Endothelial cell of umbilical vein (primary cell): ENCODE measurements at regions not wholly inside any gene's neighbourhood (a gene's known extent, or its start where the extent isn't known, plus 50 kb on each side); places are given as distances from the start of the nearest gene placed in this dataset.

Experiments
- BruUV-seq: library from RNA; stranded (reverse); fragments of 400-500 nt; replicated peaks from 2 replicates; lab custom pipeline; 2021; lab: Mats Ljungman, UMichigan
- CTCF ChIA-PET: fragments of 300-600, 350-600 bp; sonication (Branson Sonifier 250); formaldehyde crosslinking; loops from one replicate; lab custom pipeline; 2021; ENCODE audit warnings: antibody characterized with exemption, inconsistent platforms; lab: Charles Lee
- POLR2A ChIA-PET: fragments of 300-600, 350-600 bp; sonication (Branson Sonifier 250); formaldehyde crosslinking; loops from one replicate; lab custom pipeline; 2021; ENCODE audit warnings: antibody characterized with exemption, inconsistent platforms; lab: Charles Lee
- DNase-seq: peaks from one replicate; pipeline ENCODE4 v3.0.0-alpha.2; 2011; ENCODE audit warnings: low read depth, low spot score
- FAIRE-seq: peaks from 2 replicates; lab custom pipeline; 2011; peaks lifted over from hg19 to GRCh38; lab: Jason Lieb, UNC
- H2AFZ ChIP-seq: 2 replicates; pipeline ENCODE4 v1.6.0; 2012; ENCODE audit warnings: low read depth, low read length, control low read depth, inconsistent platforms
- H3K27ac ChIP-seq: 2 replicates; pipeline ENCODE4 v1.5.1; 2011; ENCODE audit warnings: low read depth, mild to moderate bottlenecking, control low read depth, low read length, moderate library complexity; ENCODE audit not compliant: insufficient read depth
- H3K27me3 ChIP-seq, 2 experiments: 2 replicates each; pipeline versions ENCODE4 v1.6.0 to v1.6.1; 2011; ENCODE audit warnings: low read length in 2 of 2, mixed read lengths in 1 of 2; ENCODE audit not compliant: control insufficient read depth in 2 of 2, insufficient read depth in 2 of 2
- H3K36me3 ChIP-seq, 2 experiments: 2 replicates in 1 of 2; 3 replicates in 1 of 2; pipeline ENCODE4 v1.5.1; 2011; ENCODE audit warnings: low read length in 2 of 2, mild to moderate bottlenecking in 1 of 2, moderate library complexity in 1 of 2; ENCODE audit not compliant: control insufficient read depth in 2 of 2, insufficient read depth in 2 of 2; ENCODE audit errors: extremely low read depth in 1 of 2
- H3K4me1 ChIP-seq: 3 replicates; pipeline ENCODE4 v1.5.1; 2011; ENCODE audit warnings: mild to moderate bottlenecking, low read length; ENCODE audit not compliant: control insufficient read depth, insufficient read depth; ENCODE audit errors: extremely low read depth
- H3K4me2 ChIP-seq: 2 replicates; pipeline ENCODE4 v1.6.1; 2011; ENCODE audit warnings: low read length, control low read depth, mixed read lengths; ENCODE audit not compliant: insufficient read depth
- H3K4me3 ChIP-seq, 3 experiments: fragments of 200-600 bp in 1 of 3; sonication (generic), shearing (Covaris generic) in 1 of 3; replicated peaks in 1 of 3; 2 replicates each; pipeline ENCODE4 v1.5.1; 2011 to 2016; ENCODE audit warnings: control low read depth in 3 of 3, low read length in 3 of 3, mild to moderate bottlenecking in 2 of 3, inconsistent platforms in 1 of 3, low read depth in 1 of 3, moderate library complexity in 1 of 3; ENCODE audit not compliant: insufficient read depth in 1 of 3
- H3K79me2 ChIP-seq: 2 replicates; pipeline ENCODE4 v1.6.0; 2012; ENCODE audit warnings: low read length, inconsistent platforms; ENCODE audit not compliant: control insufficient read depth, insufficient read depth
- H3K9ac ChIP-seq: replicated peaks from 2 replicates; pipeline ENCODE3; 2011; ENCODE audit warnings: low read length, control low read depth; ENCODE audit not compliant: insufficient read depth; ENCODE audit errors: extremely low read depth
- H3K9me1 ChIP-seq: replicated peaks from 3 replicates; pipeline ENCODE4 v1.6.0; 2011; ENCODE audit warnings: mild to moderate bottlenecking, low read length; ENCODE audit not compliant: control insufficient read depth, insufficient read depth; ENCODE audit errors: extremely low read depth
- H3K9me3 ChIP-seq: replicated peaks from 2 replicates; pipeline ENCODE4 v1.5.1; 2012; ENCODE audit warnings: low read length, inconsistent platforms; ENCODE audit not compliant: control insufficient read depth, insufficient read depth
- H4K20me1 ChIP-seq: replicated peaks from 2 replicates; pipeline ENCODE3; 2011; ENCODE audit warnings: mild to moderate bottlenecking, low read length; ENCODE audit not compliant: control insufficient read depth, insufficient read depth; ENCODE audit errors: extremely low read depth
- EZH2 ChIP-seq: IDR thresholded peaks from 2 replicates; pipeline ENCODE4 v1.6.1; 2012; ENCODE audit warnings: borderline replicate concordance, low read depth, mild to moderate bottlenecking, moderate library complexity, low read length, inconsistent platforms; ENCODE audit not compliant: severe bottlenecking
- FOS ChIP-seq: IDR thresholded peaks from 2 replicates; pipeline ENCODE4 v1.6.1; 2011; ENCODE audit warnings: mild to moderate bottlenecking, low read length, moderate library complexity, borderline replicate concordance; ENCODE audit not compliant: insufficient read depth
- GATA2 ChIP-seq: IDR thresholded peaks from 2 replicates; pipeline ENCODE4 v1.7.0; 2011; ENCODE audit warnings: low read depth, mild to moderate bottlenecking, moderate library complexity, mixed read lengths, low read length; ENCODE audit not compliant: insufficient read length, insufficient read depth
- JUN ChIP-seq: IDR thresholded peaks from 2 replicates; pipeline ENCODE4 v1.6.1; 2011; ENCODE audit warnings: borderline replicate concordance, low read depth; ENCODE audit not compliant: insufficient read length, insufficient read depth
- MAX ChIP-seq: IDR thresholded peaks from 2 replicates; pipeline ENCODE4 v1.6.1; 2011; ENCODE audit not compliant: insufficient read depth, insufficient read length
- MYC ChIP-seq: IDR thresholded peaks from one replicate; pipeline ENCODE4 v1.6.1; 2011; ENCODE audit warnings: mild to moderate bottlenecking, low read depth, low read length
- POLR2A ChIP-seq: IDR thresholded peaks from 2 replicates; pipeline ENCODE4 v1.6.1; 2012; ENCODE audit warnings: low read depth, mild to moderate bottlenecking, control low read depth, low read length
- POLR2AphosphoS5 ChIP-seq: IDR thresholded peaks from 2 replicates; pipeline ENCODE4 v1.6.1; 2012; ENCODE audit warnings: low read depth, mild to moderate bottlenecking, control low read depth, low read length, moderate library complexity; ENCODE audit not compliant: insufficient read depth
- dilution Hi-C: fragments of 300-500 bp; cut with MboI; formaldehyde crosslinking; loops from one replicate; pipeline ENCODE4 v1.15.0; 2019; ENCODE audit warnings: low sequenced_read_pairs; ENCODE audit not compliant: extremely low pct_ligation_motif_present
- intact Hi-C: fragments of 100-400 bp; cut with micrococcal nuclease; formaldehyde crosslinking; loops from one replicate; pipeline ENCODE4 v1.10.0; 2022
- TF ChIP-seq, protein P1 (sequence below), 2 donors: IDR thresholded peaks; 1 replicate in 1 of 2; 2 replicates in 1 of 2; pipeline ENCODE4 v1.5.1; 2011; ENCODE audit warnings: low read length in 2 of 2, mild to moderate bottlenecking in 2 of 2, moderate library complexity in 2 of 2, control low read depth in 1 of 2, inconsistent platforms in 1 of 2, low read depth in 1 of 2; ENCODE audit not compliant: insufficient read depth in 1 of 2; ENCODE audit errors: extremely low read depth in 1 of 2

DNA sequence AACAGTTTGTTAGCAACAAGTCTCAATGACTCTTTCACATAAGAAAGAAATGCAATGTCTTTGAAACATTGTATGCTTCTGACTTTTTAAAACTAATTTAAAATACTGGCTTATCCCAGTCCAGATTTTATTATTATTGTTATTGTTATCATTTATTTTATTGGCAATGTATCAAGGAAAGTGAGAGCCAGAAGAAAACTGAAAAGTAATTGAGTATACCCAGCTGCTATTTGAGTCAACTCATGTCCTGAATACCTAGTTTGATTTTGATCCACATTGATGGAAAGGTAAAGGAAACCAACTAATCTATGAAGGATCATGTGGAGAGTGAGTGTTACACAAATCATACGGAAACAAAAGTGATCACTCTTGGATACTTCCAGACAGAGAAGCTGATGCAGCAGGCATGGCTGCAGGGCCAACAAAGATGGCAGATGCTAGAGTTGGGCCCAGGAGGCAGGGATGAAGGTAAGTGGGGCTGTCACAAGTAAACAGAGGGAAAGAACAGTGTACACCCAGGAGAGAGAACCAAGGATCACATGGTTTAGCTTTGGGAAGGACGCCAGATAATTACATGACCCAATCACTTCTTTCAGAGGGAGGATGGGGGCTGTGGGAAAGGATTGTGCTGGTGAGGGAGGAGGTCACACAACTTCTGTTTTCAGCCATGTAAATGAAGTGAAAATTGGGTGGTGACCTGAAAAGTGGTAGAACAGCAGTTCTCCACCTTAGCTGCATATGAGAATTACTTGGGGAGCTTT lies 179.2 kb upstream of the NAMPT start:
- H3K36me3 ChIP-seq: no peaks in the 10 kb centered on the region
- H3K27me3 ChIP-seq: no peaks in the 10 kb centered on the region
- H4K20me1 ChIP-seq: no peaks in the 10 kb centered on the region
- H3K79me2 ChIP-seq: no peaks in the 10 kb centered on the region
- TF ChIP-seq, protein P1, sequence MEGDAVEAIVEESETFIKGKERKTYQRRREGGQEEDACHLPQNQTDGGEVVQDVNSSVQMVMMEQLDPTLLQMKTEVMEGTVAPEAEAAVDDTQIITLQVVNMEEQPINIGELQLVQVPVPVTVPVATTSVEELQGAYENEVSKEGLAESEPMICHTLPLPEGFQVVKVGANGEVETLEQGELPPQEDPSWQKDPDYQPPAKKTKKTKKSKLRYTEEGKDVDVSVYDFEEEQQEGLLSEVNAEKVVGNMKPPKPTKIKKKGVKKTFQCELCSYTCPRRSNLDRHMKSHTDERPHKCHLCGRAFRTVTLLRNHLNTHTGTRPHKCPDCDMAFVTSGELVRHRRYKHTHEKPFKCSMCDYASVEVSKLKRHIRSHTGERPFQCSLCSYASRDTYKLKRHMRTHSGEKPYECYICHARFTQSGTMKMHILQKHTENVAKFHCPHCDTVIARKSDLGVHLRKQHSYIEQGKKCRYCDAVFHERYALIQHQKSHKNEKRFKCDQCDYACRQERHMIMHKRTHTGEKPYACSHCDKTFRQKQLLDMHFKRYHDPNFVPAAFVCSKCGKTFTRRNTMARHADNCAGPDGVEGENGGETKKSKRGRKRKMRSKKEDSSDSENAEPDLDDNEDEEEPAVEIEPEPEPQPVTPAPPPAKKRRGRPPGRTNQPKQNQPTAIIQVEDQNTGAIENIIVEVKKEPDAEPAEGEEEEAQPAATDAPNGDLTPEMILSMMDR (IDR thresholded peaks at IDR 0.05; ENCODE audit: extremely low read depth in 1 of 2, insufficient read depth in 1 of 2, low read depth in 1 of 2, low read length in 2 of 2): no peak
- TF ChIP-seq MAX (no peak), FOS (no peak), JUN (no peak), GATA2 (no peak), POLR2AphosphoS5 (no peak), MYC (no peak), EZH2 (no peak), POLR2A (no peak)
- CTCF ChIA-PET: interaction anchor here (1.0 to 5.4 kb wide), 9 partner anchors 53 to 289 kb away, joined by 3 to 285 read pairs (median 7); partner anchors contain the start of genes CCDC71L and NAMPT
- dilution Hi-C loops: no loop called here
- no peaks in the 10 kb centered on the region for H3K9me1 ChIP-seq
- H3K4me1 ChIP-seq: peaks cover 30% of the 10 kb centered on the region
- intact Hi-C loops: loop anchor here (2.0 kb wide), 1 partner anchor 273 kb away; no protein-coding TSS in a partner anchor
- no peak overlapping the region for H3K9ac ChIP-seq
- DNase-seq: no peak
- no peak overlapping the region for H2AFZ ChIP-seq
- no TSS peak for BruUV-seq
- H3K4me2 ChIP-seq: no peak overlapping the region
- H3K27ac ChIP-seq: no peak overlapping the region
- FAIRE-seq: no peak
- H3K9me3 ChIP-seq: no peaks in the 10 kb centered on the region
- POLR2A ChIA-PET: no interaction called here
- H3K4me3 ChIP-seq: no peak overlapping the region
